OCI-LY7 (cell line): ENCODE measurements at regions not wholly inside any gene's neighbourhood (a gene's known extent, or its start where the extent isn't known, plus 50 kb on each side); places are given as distances from the start of the nearest gene placed in this dataset.

Source experiments
- EZH2phosphoT487 ChIP-seq: fragments of 200-600 bp; sonication (generic); IDR thresholded peaks from 2 replicates; pipeline ENCODE4 v1.6.1; 2018; ENCODE audit warnings: low read depth, borderline replicate concordance, mild to moderate bottlenecking, mixed run types, antibody characterized with exemption, low read length, moderate library complexity, mixed read lengths
- TF ChIP-seq, protein P1 (sequence below): fragments of 200-600 bp; sonication (generic); conservative IDR thresholded peaks from 2 replicates; pipeline ENCODE4 v1.5.1; 2014; ENCODE audit warnings: mild to moderate bottlenecking, antibody characterized with exemption, low read length, moderate library complexity, mixed read lengths

DNA sequence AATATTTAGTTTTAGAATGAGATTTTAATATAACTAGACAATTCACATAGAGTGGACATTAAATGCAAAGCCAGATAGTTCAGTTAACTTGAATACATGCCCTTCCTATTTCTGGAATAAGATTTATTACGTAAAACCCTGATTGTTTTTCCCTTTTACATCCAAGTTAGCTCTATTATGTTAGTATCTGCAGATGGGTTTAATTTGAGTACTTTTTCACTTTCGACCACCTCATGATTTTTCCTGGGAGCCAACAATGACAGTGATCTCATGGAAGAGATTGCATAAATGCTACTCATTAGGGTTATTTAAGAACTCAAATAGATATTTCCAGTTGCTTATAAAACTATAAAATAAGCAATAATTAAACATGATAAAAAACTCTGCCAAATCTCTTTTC is 199.4 kb upstream of the PTGFR start:
- TF ChIP-seq, protein P1, sequence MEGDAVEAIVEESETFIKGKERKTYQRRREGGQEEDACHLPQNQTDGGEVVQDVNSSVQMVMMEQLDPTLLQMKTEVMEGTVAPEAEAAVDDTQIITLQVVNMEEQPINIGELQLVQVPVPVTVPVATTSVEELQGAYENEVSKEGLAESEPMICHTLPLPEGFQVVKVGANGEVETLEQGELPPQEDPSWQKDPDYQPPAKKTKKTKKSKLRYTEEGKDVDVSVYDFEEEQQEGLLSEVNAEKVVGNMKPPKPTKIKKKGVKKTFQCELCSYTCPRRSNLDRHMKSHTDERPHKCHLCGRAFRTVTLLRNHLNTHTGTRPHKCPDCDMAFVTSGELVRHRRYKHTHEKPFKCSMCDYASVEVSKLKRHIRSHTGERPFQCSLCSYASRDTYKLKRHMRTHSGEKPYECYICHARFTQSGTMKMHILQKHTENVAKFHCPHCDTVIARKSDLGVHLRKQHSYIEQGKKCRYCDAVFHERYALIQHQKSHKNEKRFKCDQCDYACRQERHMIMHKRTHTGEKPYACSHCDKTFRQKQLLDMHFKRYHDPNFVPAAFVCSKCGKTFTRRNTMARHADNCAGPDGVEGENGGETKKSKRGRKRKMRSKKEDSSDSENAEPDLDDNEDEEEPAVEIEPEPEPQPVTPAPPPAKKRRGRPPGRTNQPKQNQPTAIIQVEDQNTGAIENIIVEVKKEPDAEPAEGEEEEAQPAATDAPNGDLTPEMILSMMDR = no peak
- no peak for TF ChIP-seq EZH2phosphoT487
